ENCODE measurements at regions not wholly inside any gene's neighbourhood (a gene's known extent, or its start where the extent isn't known, plus 50 kb on each side); places are given as distances from the start of the nearest gene placed in this dataset.

- FAIRE-seq: no peak
- DNase-seq (ENCODE audit: extremely low spot score, insufficient read length, low read depth): no peak
These were observed 93.2 kb upstream of the SERP2 start for GRCh38 chr13:44280456-44280855.

DNA sequence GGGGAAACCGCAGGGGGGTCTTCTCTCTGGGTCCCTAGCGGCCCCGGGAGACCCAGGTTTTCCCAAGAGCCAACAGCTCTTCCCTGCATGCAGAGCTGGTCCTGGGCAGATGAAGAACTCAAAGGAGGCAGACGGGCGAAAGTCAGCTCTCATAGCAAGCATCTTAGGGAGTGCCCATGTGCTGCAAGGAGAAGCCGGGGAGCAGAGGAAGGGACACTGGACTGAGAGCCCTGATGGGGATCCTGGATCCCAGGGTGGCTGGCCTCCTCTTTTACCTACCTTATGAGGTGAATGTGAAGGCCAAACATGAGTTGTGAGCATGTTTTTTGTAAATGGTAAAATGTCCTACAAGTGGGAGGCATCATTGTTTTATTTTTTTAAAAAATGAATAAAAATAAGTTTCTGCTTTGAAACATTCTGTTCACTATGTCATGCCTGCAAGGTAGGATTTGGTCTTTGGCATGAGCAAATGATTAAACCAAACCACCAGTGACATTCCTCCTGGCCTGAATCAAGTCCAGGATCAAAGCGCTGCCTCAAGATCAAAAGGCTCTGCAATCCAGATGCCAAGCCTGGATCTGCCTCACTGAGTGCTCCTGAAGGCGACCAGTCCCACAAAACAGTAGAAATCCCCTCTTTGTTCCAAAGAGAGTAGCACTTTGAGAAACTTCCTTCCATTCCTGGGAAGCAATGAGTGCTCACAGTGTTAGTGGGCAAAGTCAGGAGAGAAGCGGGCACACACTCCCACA is 92.2 kb upstream of the SERP2 start:
- DNase-seq (ENCODE audit: extremely low spot score, insufficient read length, low read depth): no peak
- FAIRE-seq: no peak

DNA sequence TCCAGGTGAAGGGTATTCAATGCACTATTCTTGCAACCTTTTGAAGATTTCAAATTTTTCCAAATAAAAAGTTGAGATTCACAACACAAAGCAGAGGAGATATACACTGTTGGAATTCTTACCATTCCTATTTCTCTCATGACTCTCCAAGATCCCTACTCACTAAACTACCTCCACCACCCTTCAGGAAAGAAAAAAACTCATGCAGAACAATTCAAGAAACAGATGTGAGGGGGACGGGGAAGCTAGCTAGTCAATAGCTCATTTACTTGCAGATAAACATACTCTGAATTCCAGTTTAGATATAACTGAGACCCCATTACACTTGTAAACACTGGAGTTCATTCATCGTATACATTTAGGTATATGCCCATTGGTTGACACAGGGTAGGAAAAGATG is 90.0 kb upstream of the SERP2 start:
- no peak for FAIRE-seq

GRCh38 chr13:44287958-44288357 is 85.7 kb upstream of the SERP2 start:
- DNase-seq (ENCODE audit: extremely low spot score, insufficient read length, low read depth): no peak
- no peak for FAIRE-seq

More for the DNA sequence above, 90.0 kb upstream of the SERP2 start:
- DNase-seq (ENCODE audit: extremely low spot score, insufficient read length, low read depth): no peak

- DNase-seq (ENCODE audit: extremely low spot score, insufficient read length, low read depth) (no peak), FAIRE-seq (no peak)
These were observed 81.1 kb upstream of the SERP2 start for GRCh38 chr13:44292545-44292944.

DNA sequence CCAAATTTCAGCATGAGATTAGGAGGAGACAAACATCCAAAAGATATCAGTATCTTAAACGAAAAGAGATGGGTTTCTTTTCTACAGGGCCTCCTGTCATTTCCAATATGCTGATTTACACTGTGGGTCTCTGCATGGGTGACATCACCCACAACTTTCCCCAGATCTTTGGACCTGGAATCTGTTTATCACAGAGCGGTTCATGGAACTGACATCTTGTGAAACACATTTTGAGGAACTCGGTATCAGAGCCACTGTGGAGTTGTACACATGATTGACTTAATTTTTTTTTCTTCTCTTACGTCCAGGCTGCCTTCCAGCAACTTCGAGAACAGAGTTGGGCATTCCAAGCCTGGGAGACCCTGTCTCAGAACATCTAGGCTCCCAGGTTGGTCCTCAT is 80.2 kb upstream of the SERP2 start:
- FAIRE-seq (no peak), DNase-seq (ENCODE audit: extremely low spot score, insufficient read length, low read depth) (no peak)

DNA sequence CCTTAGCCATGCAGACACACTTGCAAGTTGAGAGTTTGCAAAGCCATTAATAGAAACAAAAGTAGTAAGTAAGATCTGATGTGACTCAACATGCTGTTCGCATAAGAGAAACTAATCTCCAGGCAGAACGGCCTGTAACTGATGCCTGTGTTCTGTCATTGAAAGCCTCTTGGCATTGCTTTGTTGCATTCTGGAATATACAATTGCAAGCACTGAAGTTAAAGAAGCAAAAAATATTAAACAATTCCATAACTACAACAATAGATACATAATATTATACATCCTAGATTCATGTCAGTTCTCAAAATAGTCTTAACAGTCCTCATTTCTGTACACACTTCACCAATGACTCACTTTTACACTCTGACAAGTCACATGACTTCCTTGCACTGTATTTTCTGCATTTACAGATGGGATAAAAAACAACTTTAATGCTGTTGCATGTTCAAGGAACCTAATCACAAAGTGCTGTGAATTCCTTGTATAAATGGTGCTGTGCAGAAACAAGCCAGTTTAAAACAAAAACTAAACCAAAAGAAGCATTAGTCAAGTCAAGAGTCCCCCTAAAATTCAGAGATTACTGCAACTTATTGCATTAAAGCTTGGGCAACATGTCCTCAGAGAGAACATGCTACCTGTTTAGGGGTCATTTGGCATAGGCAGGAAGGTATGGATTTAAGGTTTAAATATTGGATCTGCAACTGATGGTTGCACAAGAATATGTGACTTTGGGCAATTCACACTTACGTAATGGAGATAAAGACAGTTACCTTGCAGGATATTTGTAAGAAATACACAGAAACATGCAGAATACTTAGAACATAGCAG is 79.5 kb upstream of the SERP2 start:
- no peak for FAIRE-seq
- no peak for DNase-seq (ENCODE audit: extremely low spot score, insufficient read length, low read depth)

- no peak for FAIRE-seq
- no peak for DNase-seq (ENCODE audit: extremely low spot score, insufficient read length, low read depth)
These were observed 78.7 kb upstream of the SERP2 start for GRCh38 chr13:44294876-44295275.

DNA sequence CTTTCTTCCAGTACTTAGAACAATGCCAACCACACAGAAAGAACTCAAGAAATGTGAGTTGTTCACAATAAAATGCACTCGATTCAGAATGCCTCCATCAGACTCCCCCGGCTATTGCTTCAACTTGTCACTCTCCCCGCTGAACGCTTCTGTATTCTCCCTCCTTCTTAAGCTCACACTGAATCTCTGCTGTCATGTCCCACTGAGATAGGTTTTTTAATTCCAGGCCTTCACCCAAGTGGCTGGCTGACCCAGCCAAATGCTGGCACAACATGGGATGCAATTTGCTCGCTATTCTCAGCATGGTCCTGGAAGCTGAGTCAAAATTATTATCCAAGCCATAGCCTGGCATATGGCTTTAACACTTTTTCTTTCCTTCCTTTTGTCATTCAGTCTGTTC is 76.8 kb upstream of the SERP2 start:
- FAIRE-seq (no peak), DNase-seq (ENCODE audit: extremely low spot score, insufficient read length, low read depth) (no peak)

GRCh38 chr13:44298314-44298713 is 75.3 kb upstream of the SERP2 start:
- FAIRE-seq (no peak), DNase-seq (ENCODE audit: extremely low spot score, insufficient read length, low read depth) (no peak)

DNA sequence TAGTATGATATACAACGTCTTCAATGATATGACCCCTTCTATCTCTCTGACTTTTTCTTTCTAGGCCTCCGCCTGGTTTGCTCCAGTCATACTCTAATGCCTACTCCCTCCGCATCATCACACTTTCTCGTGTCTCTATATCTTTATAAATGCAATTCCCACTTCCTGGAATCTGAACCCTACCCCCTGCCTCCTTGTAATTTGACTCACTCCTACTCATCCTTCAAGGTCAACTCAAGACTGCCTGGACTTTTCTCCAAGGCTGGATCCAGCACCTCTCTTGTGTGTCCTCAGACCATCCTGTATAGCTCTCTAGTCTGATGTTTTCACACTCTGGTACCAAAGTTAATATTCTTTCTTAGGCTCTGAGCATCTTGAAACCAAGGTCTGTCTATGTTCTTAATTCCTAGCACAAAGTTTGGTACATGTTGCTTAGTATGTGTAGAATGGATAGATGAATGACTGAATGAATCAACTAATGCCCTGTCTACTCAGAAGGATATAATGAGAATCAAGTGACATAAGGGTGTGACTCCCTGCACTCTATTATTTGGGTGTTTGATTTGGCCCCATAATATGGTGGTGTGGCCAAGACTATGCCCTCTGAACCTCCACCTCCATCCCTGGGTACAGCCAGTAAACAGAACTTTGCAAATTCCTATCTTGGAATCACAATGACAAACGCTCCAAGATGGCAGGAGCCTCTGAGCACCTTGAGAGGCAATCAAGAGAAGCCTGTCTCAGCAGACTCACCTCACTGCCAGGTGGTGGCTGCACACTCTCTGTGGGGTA is 74.3 kb upstream of the SERP2 start:
- no peak for FAIRE-seq
- DNase-seq (ENCODE audit: extremely low spot score, insufficient read length, low read depth): no peak

- FAIRE-seq: peak; percentile 39
These were observed 72.6 kb upstream of the SERP2 start for GRCh38 chr13:44300895-44301638.

DNA sequence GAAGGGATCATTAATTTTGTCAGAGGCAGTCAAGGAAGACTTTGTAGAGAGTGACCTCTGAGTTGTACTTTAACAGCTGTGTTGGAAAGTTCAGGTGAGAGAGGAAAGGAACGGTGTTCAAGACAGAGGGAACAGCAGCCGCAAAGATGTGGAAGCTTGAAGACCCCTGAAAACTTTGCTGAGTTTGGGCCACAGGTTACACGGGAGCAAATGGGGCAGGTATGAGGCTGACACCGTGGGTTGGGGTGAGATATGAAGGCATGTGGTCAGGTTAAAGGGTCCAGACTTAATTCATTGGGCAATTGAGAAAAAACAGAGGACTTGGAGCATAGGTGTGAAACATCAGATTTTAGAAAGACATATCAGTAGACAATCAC is 72.0 kb upstream of the SERP2 start:
- FAIRE-seq (no peak), DNase-seq (ENCODE audit: extremely low spot score, insufficient read length, low read depth) (no peak)

More at GRCh38 chr13:44300895-44301638, 72.6 kb upstream of the SERP2 start:
- DNase-seq (ENCODE audit: extremely low spot score, insufficient read length, low read depth): peak; percentile 8

DNA sequence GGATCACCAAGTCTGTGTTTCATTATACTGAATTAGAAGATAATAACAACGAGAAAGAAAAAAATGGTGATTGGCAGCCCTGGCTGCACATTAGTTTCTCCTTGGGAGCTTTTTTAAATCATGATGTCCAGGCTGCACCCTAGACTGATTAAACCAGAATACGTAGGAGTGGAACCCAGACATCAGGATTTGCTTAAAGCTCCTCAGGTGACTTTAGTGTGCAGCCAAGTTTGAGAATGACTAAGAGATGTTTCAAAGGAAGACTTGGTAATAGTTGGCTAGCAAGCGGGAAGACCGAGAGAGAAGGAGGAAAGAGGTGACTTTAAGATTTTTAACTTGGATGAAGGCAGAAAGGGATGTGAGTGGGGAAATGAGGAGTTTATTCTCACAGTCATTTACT is 71.4 kb upstream of the SERP2 start:
- FAIRE-seq: no peak
- DNase-seq (ENCODE audit: extremely low spot score, insufficient read length, low read depth): no peak

DNA sequence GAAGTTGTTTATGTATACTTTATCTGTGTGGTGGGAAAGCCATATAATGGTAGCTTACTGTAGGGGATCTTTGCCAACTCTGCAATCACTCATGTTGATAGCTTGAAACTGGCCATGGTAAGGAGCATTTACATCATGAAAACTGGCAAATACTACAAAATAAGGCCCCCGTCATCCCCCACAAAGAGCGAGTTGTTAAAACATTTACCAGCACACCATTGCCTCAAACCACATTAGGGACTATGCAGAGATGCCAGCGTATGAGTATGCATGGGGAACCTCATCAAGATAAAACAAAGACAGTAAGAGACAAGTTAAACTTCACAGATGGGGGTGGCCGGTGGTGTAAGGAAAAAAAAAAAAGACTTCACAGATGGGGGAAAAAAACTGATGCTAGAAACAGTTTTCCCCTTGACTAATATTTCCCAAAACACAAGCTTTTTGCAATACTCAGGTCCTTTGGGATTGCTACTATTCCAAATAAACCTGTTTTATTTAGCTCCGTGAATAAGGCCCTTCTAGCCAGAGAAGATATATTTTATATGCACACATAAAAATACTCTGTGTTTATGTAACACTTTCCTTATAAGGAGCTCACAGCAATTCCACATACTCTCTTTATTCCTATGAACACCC is 70.6 kb upstream of the SERP2 start:
- DNase-seq (ENCODE audit: extremely low spot score, insufficient read length, low read depth) (no peak), FAIRE-seq (no peak)

DNA sequence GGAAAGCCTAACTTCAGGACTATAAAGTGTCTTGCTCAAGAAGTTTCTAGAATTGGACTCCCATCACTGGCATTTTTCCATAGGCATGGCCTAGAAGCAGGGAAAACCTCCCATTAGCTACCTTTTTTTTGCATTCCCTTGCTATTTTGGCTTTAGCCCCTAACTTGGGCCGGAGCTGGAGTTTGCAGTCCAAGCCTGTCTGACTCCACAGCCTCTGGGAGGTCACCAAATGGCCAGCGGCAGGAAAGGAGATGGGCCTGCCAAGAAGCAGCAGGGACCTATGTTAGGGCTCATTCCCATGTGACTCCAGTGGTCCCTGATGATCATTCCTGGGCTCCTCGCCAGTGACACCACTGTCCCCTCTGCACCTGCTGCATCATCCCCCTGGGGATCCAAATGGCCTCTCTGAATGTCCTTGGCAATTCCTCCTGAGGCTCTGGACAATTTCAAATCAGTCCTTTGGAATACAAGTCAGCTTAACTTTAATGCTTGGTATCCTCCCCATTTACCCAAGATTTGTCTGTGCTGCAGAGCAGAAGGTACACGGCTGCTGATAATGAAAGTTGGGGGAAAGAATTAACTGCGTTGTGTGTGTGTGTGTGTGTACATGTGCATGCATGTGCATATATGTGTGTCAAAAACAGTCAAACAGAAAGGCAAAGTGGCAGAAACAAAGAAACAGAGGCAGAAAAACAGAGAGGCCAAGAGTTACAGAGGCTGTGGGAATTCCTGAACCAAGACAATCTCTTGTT is 69.8 kb upstream of the SERP2 start:
- FAIRE-seq (no peak), DNase-seq (ENCODE audit: extremely low spot score, insufficient read length, low read depth) (no peak)

- DNase-seq (ENCODE audit: extremely low spot score, insufficient read length, low read depth) (no peak), FAIRE-seq (no peak)
These were observed 69.2 kb upstream of the SERP2 start for GRCh38 chr13:44304433-44304725.

GRCh38 chr13:44305286-44305685 is 68.3 kb upstream of the SERP2 start:
- no peak for FAIRE-seq
- DNase-seq (ENCODE audit: extremely low spot score, insufficient read length, low read depth): no peak

- FAIRE-seq (no peak), DNase-seq (ENCODE audit: extremely low spot score, insufficient read length, low read depth) (no peak)
These were observed 67.7 kb upstream of the SERP2 start for GRCh38 chr13:44305917-44306370.
